C4-2B (cell line): ENCODE measurements at regions not wholly inside any gene's neighbourhood (a gene's known extent, or its start where the extent isn't known, plus 50 kb on each side); places are given as distances from the start of the nearest gene placed in this dataset.

Experiments
- CTCF ChIP-seq: fragments of 450-650 bp; conservative IDR thresholded peaks from 2 replicates; pipeline ENCODE4 v1.5.1; 2017; ENCODE audit warnings: mild to moderate bottlenecking
- ZFX ChIP-seq: fragments of 450-650 bp; IDR thresholded peaks from 2 replicates; pipeline ENCODE4 v1.6.1; 2017

- TF ChIP-seq CTCF = no peak
- TF ChIP-seq ZFX = no peak
These were observed 564.5 kb upstream of the ZNF717 start for GRCh38 chr3:76349715-76350480.
